A549 (cell line): ENCODE measurements at regions not wholly inside any gene's neighbourhood (a gene's known extent, or its start where the extent isn't known, plus 50 kb on each side); places are given as distances from the start of the nearest gene placed in this dataset.

Experiments
- ATAC-seq, 2 experiments: fragments of 200-7000 bp in 1 of 2; fragments of >200 bp in 1 of 2; cut with Nextera tagmentation in 1 of 2; cut with Tn5 transposase in 1 of 2; 3 replicates each; pipeline versions ENCODE4 v1.8.0 to v1.9.1; 2018 to 2020; ENCODE audit warnings: mild to moderate bottlenecking in 1 of 2, moderate library complexity in 1 of 2
- CTCF ChIA-PET: fragments of 300-600 bp; sonication (Branson Sonifier 250); formaldehyde crosslinking; extraction: SDS; loops from one replicate; lab custom pipeline; 2021; ENCODE audit warnings: antibody characterized with exemption, inconsistent platforms; lab: Yijun Ruan, JAX
- POLR2A ChIA-PET: fragments of 350-600 bp; formaldehyde crosslinking; extraction: SDS; loops from one replicate; lab custom pipeline; 2021; ENCODE audit warnings: antibody characterized with exemption, inconsistent platforms; lab: Yijun Ruan, JAX
- DNase-seq, 2 experiments: peaks; one replicate each; pipeline versions ENCODE4 v3.0.0 to v3.0.0-alpha.2; 2011 to 2016; ENCODE audit warnings: low read depth in 1 of 2, low spot score in 1 of 2
- FAIRE-seq: peaks from 2 replicates; lab custom pipeline; 2011; peaks lifted over from hg19 to GRCh38; lab: Jason Lieb, UNC
- H3K27ac ChIP-seq, 2 experiments: fragments of >200 bp; sonication (Bioruptor Twin); formaldehyde crosslinking; 3 replicates each; pipeline ENCODE4 v1.5.1; 2016 to 2017
- H3K4me1 ChIP-seq: fragments of >200 bp; sonication (Bioruptor Twin); formaldehyde crosslinking; 3 replicates; pipeline ENCODE4 v1.6.1; 2016
- H3K4me2 ChIP-seq: fragments of >200 bp; sonication (Bioruptor Twin); formaldehyde crosslinking; 3 replicates; pipeline ENCODE4 v1.6.1; 2016
- H3K4me3 ChIP-seq: fragments of >200 bp; sonication (Bioruptor Twin); formaldehyde crosslinking; 3 replicates; pipeline ENCODE4 v1.5.1; 2016
- H3K9me3 ChIP-seq: fragments of >200 bp; sonication (Bioruptor Twin); formaldehyde crosslinking; 3 replicates; pipeline ENCODE4 v1.6.1; 2016
- ATOH8 ChIP-seq: fragments of 250-450 bp; sonication (Bioruptor Pico); IDR thresholded peaks from 2 replicates; pipeline ENCODE4 v1.5.0; 2020; ENCODE audit warnings: low read depth, mild to moderate bottlenecking, moderate library complexity
- BCL3 ChIP-seq: fragments of >200 bp; sonication (Bioruptor Twin); formaldehyde crosslinking; IDR thresholded peaks from 3 replicates; pipeline ENCODE4 v1.6.1; 2016
- BHLHE40 ChIP-seq: IDR thresholded peaks from 2 replicates; pipeline ENCODE4 v1.6.1; 2012; ENCODE audit warnings: low read depth, low read length, inconsistent platforms
- CBX8 ChIP-seq: fragments of 200-600 bp; sonication (generic); IDR thresholded peaks from 2 replicates; pipeline ENCODE4 v1.6.1; 2016
- CHD2 ChIP-seq: fragments of 150-350 bp; IDR thresholded peaks from 2 replicates; pipeline ENCODE4 v1.6.1; 2014; ENCODE audit warnings: low read length; ENCODE audit not compliant: partially characterized antibody
- E2F6 ChIP-seq: IDR thresholded peaks from 2 replicates; pipeline ENCODE4 v1.6.1; 2012; ENCODE audit warnings: low read depth, borderline replicate concordance
- EHMT2 ChIP-seq: fragments of 200-600 bp; sonication (generic); IDR thresholded peaks from 2 replicates; pipeline ENCODE4 v1.6.1; 2016; ENCODE audit warnings: antibody characterized with exemption, low read depth, mild to moderate bottlenecking, moderate library complexity
- FOSB ChIP-seq: fragments of 250-450 bp; sonication (Bioruptor Pico); IDR thresholded peaks from 2 replicates; pipeline ENCODE4 v1.5.0; 2020; ENCODE audit warnings: mild to moderate bottlenecking, moderate library complexity
- MAFK ChIP-seq: fragments of 450-650 bp; IDR thresholded peaks from 2 replicates; pipeline ENCODE4 v1.6.1; 2014; ENCODE audit not compliant: partially characterized antibody
- MAX ChIP-seq: IDR thresholded peaks from 2 replicates; pipeline ENCODE4 v1.6.1; 2012
- MAZ ChIP-seq: fragments of 150-350 bp; IDR thresholded peaks from 2 replicates; pipeline ENCODE4 v1.6.1; 2014; ENCODE audit warnings: antibody characterized with exemption, low read depth, low read length, borderline replicate concordance
- MYC ChIP-seq: IDR thresholded peaks from 2 replicates; pipeline ENCODE4 v1.6.1; 2012; ENCODE audit warnings: mild to moderate bottlenecking, inconsistent platforms, low read length, improper control_type of control experiment, borderline replicate concordance
- NPAS2 ChIP-seq: fragments of 250-450 bp; sonication (Bioruptor Pico); IDR thresholded peaks from 2 replicates; pipeline ENCODE4 v1.8.0; 2022; ENCODE audit warnings: mild to moderate bottlenecking, moderate library complexity, borderline replicate concordance
- NR3C1 ChIP-seq: fragments of >200 bp; sonication (Bioruptor Twin); formaldehyde crosslinking; IDR thresholded peaks from 3 replicates; pipeline ENCODE4 v1.6.1; 2017
- PHF8 ChIP-seq: fragments of 200-600 bp; sonication (generic); IDR thresholded peaks from 2 replicates; pipeline ENCODE4 v1.6.1; 2016; ENCODE audit warnings: low read depth, mild to moderate bottlenecking, antibody characterized with exemption, moderate library complexity, borderline replicate concordance
- POLR2A ChIP-seq: IDR thresholded peaks from 2 replicates; pipeline ENCODE4 v1.6.1; 2012; ENCODE audit warnings: mild to moderate bottlenecking, low read length
- POLR2AphosphoS2 ChIP-seq: conservative IDR thresholded peaks from 2 replicates; pipeline ENCODE4 v1.6.1; 2012; ENCODE audit warnings: low read length, improper control_type of control experiment, inconsistent platforms
- RARB ChIP-seq: fragments of 250-450 bp; sonication (Bioruptor Pico); IDR thresholded peaks from 2 replicates; pipeline ENCODE4 v1.8.0; 2021; ENCODE audit warnings: mild to moderate bottlenecking, moderate library complexity
- TFCP2L1 ChIP-seq: fragments of 250-450 bp; sonication (Bioruptor Pico); IDR thresholded peaks from 2 replicates; pipeline ENCODE4 v1.5.0; 2021; ENCODE audit warnings: mild to moderate bottlenecking
- USF2 ChIP-seq: fragments of 450-650 bp; IDR thresholded peaks from 2 replicates; pipeline ENCODE4 v1.6.1; 2014; ENCODE audit warnings: antibody characterized with exemption
- WGBS: methylation state at CpG from one replicate; pipeline ENCODE4 v1.1.6; 2017; ENCODE audit errors: missing lambda C conversion rate; 5-methylcytosine and 5-hydroxymethylcytosine counted together

- Histone ChIP-seq H3K4me2 (no peak overlapping the region), H3K27ac (no peak overlapping the region), H3K4me3 (no peak overlapping the region), H3K4me1 (no peaks in the 10 kb centered on the region), H3K9me3 (no peaks in the 10 kb centered on the region)
- TF ChIP-seq MAX, result no peak
- no peak for TF ChIP-seq POLR2AphosphoS2
- no peak for TF ChIP-seq CBX8
- no peak for TF ChIP-seq EHMT2
- no peak for TF ChIP-seq NPAS2 (CRISPR knock-in tag)
- no peak for TF ChIP-seq NR3C1
- no peak for TF ChIP-seq USF2
- TF ChIP-seq BHLHE40, result no peak
- TF ChIP-seq CHD2, result no peak
- no peak for TF ChIP-seq FOSB (CRISPR knock-in tag)
- TF ChIP-seq PHF8, result no peak
- no peak for TF ChIP-seq MAZ
- no peak for TF ChIP-seq ATOH8
- WGBS, result 0% methylated on average over 2 of the region's 2 CpGs
- POLR2A ChIA-PET, result no interaction called here
- DNase-seq (no peak), ATAC-seq (no peak), FAIRE-seq (no peak)
- CTCF ChIA-PET, result no interaction called here
These were observed 1893.9 kb upstream of the PIK3C3 start for GRCh38 chr18:40061086-40061485.

- ATAC-seq, result no peak
- H3K9me3 ChIP-seq, result no peaks in the 10 kb centered on the region
- no peak for DNase-seq
- no peak overlapping the region for H3K4me2 ChIP-seq
- 0% methylated on average over 1 of the region's 1 CpG for WGBS
- no peak for FAIRE-seq
- H3K4me1 ChIP-seq, result no peaks in the 10 kb centered on the region
- TF ChIP-seq MAX (no peak), RARB (CRISPR knock-in tag) (no peak)
- ChIA-PET CTCF (no interaction called here), POLR2A (no interaction called here)
- H3K27ac ChIP-seq, result no peak overlapping the region
- H3K4me3 ChIP-seq, result no peak overlapping the region
These were observed 1894.5 kb upstream of the PIK3C3 start for GRCh38 chr18:40060562-40060961.

- FAIRE-seq (no peak), ATAC-seq (no peak), DNase-seq (no peak)
- CTCF ChIA-PET, result no interaction called here
- Histone ChIP-seq H3K4me1 (no peaks in the 10 kb centered on the region), H3K9me3 (no peaks in the 10 kb centered on the region), H3K4me2 (no peak overlapping the region), H3K4me3 (no peak overlapping the region), H3K27ac (no peak overlapping the region)
- WGBS, result 28% methylated on average over 3 of the region's 3 CpGs
- POLR2A ChIA-PET, result no interaction called here
- TF ChIP-seq MYC (no peak), TFCP2L1 (no peak), NR3C1 (no peak), PHF8 (no peak), E2F6 (no peak), BCL3 (no peak), MAFK (no peak), NPAS2 (CRISPR knock-in tag) (no peak), POLR2A (no peak)
These were observed 1896.0 kb upstream of the PIK3C3 start for GRCh38 chr18:40058811-40059570.
